Hepatocyte (in vitro differentiated cells): ENCODE measurements at regions not wholly inside any gene's neighbourhood (a gene's known extent, or its start where the extent isn't known, plus 50 kb on each side); places are given as distances from the start of the nearest gene placed in this dataset.

ENCODE experiments used
- CTCF ChIP-seq: fragments of 200-600 bp; sonication (generic); IDR thresholded peaks from 2 replicates; pipeline ENCODE4 v1.5.1; 2016; ENCODE audit warnings: antibody characterized with exemption, mild to moderate bottlenecking; ENCODE audit not compliant: poor library complexity
- EZH2 ChIP-seq: fragments of 200-600 bp; sonication (generic); IDR thresholded peaks from 2 replicates; pipeline ENCODE4 v1.6.1; 2016; ENCODE audit warnings: antibody characterized with exemption, mild to moderate bottlenecking, borderline replicate concordance
- EZH2phosphoT487 ChIP-seq: fragments of 200-600 bp; sonication (generic); IDR thresholded peaks from one replicate; pipeline ENCODE4 v1.6.1; 2018; ENCODE audit warnings: antibody characterized with exemption, mild to moderate bottlenecking, low read depth, moderate library complexity; ENCODE audit not compliant: unreplicated experiment, severe bottlenecking

GRCh38 chr22:20645954-20646353 is 128.0 kb upstream of the SERPIND1 start:
- TF ChIP-seq CTCF (no peak), EZH2 (no peak), EZH2phosphoT487 (no peak)
